ENCODE measurements at regions not wholly inside any gene's neighbourhood (a gene's known extent, or its start where the extent isn't known, plus 50 kb on each side); places are given as distances from the start of the nearest gene placed in this dataset.

DNA sequence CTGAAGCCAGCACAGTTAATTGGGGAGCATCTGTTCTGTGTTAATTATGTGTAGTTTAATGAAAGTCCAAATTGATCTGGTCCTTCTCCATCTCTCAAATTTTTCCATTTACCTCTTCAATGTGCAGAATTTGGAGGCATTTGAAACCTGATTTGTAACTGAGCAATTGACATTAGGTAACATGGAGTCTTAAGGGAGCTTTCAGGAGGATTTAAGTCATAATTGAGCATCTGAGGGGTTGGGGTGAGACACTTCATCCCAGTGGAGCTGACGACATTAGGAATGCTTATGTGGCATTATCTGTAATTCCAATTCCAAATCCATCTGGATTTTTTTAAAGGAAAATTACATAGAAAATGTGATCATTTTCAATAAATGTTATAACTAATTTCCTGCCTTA is 1015.9 kb downstream of the TLE1 start (continued):
- TF ChIP-seq, protein P1, sequence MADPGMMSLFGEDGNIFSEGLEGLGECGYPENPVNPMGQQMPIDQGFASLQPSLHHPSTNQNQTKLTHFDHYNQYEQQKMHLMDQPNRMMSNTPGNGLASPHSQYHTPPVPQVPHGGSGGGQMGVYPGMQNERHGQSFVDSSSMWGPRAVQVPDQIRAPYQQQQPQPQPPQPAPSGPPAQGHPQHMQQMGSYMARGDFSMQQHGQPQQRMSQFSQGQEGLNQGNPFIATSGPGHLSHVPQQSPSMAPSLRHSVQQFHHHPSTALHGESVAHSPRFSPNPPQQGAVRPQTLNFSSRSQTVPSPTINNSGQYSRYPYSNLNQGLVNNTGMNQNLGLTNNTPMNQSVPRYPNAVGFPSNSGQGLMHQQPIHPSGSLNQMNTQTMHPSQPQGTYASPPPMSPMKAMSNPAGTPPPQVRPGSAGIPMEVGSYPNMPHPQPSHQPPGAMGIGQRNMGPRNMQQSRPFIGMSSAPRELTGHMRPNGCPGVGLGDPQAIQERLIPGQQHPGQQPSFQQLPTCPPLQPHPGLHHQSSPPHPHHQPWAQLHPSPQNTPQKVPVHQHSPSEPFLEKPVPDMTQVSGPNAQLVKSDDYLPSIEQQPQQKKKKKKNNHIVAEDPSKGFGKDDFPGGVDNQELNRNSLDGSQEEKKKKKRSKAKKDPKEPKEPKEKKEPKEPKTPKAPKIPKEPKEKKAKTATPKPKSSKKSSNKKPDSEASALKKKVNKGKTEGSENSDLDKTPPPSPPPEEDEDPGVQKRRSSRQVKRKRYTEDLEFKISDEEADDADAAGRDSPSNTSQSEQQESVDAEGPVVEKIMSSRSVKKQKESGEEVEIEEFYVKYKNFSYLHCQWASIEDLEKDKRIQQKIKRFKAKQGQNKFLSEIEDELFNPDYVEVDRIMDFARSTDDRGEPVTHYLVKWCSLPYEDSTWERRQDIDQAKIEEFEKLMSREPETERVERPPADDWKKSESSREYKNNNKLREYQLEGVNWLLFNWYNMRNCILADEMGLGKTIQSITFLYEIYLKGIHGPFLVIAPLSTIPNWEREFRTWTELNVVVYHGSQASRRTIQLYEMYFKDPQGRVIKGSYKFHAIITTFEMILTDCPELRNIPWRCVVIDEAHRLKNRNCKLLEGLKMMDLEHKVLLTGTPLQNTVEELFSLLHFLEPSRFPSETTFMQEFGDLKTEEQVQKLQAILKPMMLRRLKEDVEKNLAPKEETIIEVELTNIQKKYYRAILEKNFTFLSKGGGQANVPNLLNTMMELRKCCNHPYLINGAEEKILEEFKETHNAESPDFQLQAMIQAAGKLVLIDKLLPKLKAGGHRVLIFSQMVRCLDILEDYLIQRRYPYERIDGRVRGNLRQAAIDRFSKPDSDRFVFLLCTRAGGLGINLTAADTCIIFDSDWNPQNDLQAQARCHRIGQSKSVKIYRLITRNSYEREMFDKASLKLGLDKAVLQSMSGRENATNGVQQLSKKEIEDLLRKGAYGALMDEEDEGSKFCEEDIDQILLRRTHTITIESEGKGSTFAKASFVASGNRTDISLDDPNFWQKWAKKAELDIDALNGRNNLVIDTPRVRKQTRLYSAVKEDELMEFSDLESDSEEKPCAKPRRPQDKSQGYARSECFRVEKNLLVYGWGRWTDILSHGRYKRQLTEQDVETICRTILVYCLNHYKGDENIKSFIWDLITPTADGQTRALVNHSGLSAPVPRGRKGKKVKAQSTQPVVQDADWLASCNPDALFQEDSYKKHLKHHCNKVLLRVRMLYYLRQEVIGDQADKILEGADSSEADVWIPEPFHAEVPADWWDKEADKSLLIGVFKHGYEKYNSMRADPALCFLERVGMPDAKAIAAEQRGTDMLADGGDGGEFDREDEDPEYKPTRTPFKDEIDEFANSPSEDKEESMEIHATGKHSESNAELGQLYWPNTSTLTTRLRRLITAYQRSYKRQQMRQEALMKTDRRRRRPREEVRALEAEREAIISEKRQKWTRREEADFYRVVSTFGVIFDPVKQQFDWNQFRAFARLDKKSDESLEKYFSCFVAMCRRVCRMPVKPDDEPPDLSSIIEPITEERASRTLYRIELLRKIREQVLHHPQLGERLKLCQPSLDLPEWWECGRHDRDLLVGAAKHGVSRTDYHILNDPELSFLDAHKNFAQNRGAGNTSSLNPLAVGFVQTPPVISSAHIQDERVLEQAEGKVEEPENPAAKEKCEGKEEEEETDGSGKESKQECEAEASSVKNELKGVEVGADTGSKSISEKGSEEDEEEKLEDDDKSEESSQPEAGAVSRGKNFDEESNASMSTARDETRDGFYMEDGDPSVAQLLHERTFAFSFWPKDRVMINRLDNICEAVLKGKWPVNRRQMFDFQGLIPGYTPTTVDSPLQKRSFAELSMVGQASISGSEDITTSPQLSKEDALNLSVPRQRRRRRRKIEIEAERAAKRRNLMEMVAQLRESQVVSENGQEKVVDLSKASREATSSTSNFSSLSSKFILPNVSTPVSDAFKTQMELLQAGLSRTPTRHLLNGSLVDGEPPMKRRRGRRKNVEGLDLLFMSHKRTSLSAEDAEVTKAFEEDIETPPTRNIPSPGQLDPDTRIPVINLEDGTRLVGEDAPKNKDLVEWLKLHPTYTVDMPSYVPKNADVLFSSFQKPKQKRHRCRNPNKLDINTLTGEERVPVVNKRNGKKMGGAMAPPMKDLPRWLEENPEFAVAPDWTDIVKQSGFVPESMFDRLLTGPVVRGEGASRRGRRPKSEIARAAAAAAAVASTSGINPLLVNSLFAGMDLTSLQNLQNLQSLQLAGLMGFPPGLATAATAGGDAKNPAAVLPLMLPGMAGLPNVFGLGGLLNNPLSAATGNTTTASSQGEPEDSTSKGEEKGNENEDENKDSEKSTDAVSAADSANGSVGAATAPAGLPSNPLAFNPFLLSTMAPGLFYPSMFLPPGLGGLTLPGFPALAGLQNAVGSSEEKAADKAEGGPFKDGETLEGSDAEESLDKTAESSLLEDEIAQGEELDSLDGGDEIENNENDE (IDR thresholded peaks at IDR 0.05; ENCODE audit: insufficient replicate concordance, low read length), result no peak
- TF ChIP-seq GTF2F1 (IDR thresholded peaks at IDR 0.05; ENCODE audit: borderline replicate concordance, low read depth, low read length), result no peak
- no peak for TF ChIP-seq SRF (IDR thresholded peaks at IDR 0.05; ENCODE audit: low read depth, low read length)
- TF ChIP-seq, protein P2, sequence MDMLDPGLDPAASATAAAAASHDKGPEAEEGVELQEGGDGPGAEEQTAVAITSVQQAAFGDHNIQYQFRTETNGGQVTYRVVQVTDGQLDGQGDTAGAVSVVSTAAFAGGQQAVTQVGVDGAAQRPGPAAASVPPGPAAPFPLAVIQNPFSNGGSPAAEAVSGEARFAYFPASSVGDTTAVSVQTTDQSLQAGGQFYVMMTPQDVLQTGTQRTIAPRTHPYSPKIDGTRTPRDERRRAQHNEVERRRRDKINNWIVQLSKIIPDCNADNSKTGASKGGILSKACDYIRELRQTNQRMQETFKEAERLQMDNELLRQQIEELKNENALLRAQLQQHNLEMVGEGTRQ (IDR thresholded peaks at IDR 0.05; ENCODE audit: low read length), result no peak
- TF ChIP-seq HDAC6 (IDR thresholded peaks at IDR 0.05; ENCODE audit: low read depth, low read length), result no peak
- no peak for TF ChIP-seq TBP (IDR thresholded peaks at IDR 0.05; ENCODE audit: low read depth, low read length)
- no peak for TF ChIP-seq RBBP5 (IDR thresholded peaks at IDR 0.05; ENCODE audit: borderline replicate concordance, low read depth, low read length)
- no peak for TF ChIP-seq JUND (IDR thresholded peaks at IDR 0.05; ENCODE audit: low read length)
- TF ChIP-seq EP300 (IDR thresholded peaks at IDR 0.05; ENCODE audit: borderline replicate concordance in 1 of 2, low read depth in 2 of 2, low read length in 2 of 2), result no peak
- no peak for TF ChIP-seq KDM1A (IDR thresholded peaks at IDR 0.05; ENCODE audit: borderline replicate concordance, low read length)
- no peak for TF ChIP-seq SP1 (IDR thresholded peaks at IDR 0.05; ENCODE audit: low read depth, low read length)
